HG02623 (cell line): ENCODE measurements at regions not wholly inside any gene's neighbourhood (a gene's known extent, or its start where the extent isn't known, plus 50 kb on each side); places are given as distances from the start of the nearest gene placed in this dataset.

Experiments
- ATAC-seq: cut with Tn5 transposase; IDR thresholded peaks from one replicate; pipeline ENCODE4 v1.9.1; 2021; ENCODE audit warnings: moderate library complexity; ENCODE audit not compliant: unreplicated experiment

DNA sequence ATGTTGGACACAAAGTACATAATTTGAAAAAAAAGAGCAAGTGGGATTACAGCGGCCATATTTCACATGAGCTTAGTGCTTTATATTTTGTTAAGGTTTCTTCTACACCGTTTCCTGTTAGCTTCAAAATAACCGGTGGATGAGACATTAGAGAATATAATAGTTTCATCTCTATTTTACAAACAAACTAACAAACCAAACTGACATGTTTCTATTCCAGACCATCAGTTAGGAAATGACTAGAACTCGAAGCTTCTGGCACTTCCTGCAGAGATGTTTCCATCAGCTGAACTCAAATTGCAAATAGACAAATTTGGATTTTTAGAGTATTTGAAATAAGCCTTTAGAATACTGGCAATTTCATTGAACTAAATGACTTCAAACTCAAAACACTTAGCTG, 86.5 kb downstream of the MTRR start:
- no peak for ATAC-seq

GRCh38 chr5:7957329-7957728, 88.4 kb downstream of the MTRR start:
- no peak for ATAC-seq

- ATAC-seq, result no peak
These were observed 91.2 kb downstream of the MTRR start for GRCh38 chr5:7960142-7960541.

DNA sequence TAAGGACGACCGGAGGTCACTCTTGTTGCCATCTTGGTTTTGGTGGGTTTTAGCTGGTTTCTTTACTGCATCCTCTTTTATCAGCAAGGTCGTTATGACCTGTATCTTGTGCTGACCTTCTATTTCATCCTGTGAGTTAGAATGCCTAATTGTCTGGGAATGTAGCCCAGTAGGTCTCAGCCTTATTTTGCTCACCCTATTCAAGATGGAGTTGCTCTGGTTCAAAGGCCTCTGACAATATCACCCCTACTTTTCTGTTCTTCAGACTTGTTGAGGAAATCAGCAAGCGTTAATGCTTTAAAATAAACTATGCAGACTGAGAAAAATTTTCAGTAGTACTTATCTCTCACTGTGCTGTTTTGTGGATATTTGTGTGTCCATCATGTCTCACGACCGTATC, 92.6 kb downstream of the MTRR start:
- ATAC-seq, result no peak

GRCh38 chr5:7970816-7971215, 101.9 kb downstream of the MTRR start:
- peak; percentile 76 for ATAC-seq

DNA sequence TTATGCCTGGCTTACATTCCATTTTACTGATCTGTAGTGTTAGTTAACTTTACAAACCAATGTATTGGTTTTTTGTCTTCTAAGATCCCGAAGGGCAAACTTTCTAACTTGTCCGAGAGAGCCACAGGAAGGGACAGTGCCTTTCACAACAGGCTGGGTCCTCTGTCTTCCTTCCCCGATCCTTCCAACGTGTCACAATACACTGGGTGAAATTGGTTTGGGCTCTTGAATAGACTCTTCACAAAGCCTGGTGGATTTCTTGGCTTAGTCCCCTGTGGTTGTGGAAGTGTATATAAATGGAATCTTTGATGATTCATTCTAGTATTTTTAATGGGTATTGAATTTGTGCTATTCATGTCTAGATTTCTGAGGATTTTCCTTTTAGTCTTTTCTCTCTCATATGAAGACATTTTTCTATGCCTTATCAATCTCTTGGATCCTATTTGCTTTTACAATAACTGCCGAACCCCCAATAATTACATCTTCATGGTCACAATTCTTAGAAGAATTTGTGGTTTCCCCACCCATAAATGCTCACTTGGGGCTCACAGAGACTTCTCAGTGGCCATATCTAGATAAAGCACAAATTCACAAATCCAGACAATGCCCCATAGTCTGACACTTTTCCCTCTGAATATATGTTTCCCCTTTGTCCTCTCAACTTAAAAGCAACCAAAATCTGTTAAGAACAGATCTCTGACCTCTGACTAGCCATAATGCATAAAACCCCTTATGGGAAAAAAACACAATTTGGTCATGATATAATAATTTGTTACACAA, 107.7 kb downstream of the MTRR start:
- no peak for ATAC-seq

GRCh38 chr5:7978114-7978513, 109.2 kb downstream of the MTRR start:
- no peak for ATAC-seq

- no peak for ATAC-seq
These were observed 110.0 kb downstream of the MTRR start for GRCh38 chr5:7978991-7979390.

DNA sequence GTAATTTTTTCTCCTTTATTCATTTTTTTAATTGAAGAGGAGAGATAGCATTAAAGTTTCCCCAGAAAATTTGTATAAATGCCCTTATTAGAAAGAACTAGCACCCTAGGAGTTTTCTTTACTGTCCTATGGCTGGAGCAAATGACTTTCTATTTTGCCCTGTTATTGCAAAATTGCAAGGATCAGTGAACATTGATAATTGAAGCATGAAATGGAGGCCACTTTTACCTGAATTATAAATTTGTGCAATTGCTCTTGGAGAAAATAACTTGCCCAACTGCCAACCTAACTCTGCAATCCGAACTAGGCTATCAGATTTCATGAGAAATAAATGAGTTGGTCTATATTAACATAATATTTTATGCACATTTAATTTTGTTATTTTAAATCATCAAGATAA, 111.9 kb downstream of the MTRR start:
- no peak for ATAC-seq

- ATAC-seq, result no peak
These were observed 114.5 kb downstream of the MTRR start for GRCh38 chr5:7983433-7983832.

DNA sequence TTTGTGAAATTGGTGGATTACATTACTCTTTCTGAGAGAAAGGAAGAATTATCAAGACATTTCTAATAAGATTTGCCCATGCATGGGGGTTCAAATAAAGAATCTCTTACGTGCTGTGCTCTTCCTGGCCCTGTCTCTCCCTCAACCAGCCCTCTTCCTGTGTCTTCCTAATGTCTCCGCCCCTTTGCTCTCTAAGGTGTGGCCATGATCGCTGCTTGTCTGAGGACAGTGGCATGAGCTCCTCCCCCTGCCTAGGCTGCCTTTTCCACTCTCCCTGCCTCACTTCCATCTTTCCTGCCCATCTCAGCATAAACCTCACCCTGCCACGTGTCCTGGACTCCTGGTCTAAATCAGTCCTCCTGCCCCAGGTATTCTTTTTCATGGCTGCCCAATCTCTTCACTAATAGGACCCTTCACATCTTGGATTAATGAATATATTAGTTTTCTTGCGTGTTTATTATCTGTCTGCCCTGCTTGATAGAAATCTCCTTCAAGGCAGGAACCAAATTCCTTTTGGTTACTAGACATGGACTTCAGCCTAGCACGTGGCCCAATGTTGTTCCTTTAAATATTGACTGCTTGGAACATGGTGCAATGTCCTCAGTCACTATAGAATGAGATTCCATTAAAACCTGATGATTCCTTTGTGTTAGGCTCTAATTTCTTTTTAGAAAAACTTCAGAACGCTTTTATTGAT, 122.3 kb downstream of the MTRR start:
- no peak for ATAC-seq

DNA sequence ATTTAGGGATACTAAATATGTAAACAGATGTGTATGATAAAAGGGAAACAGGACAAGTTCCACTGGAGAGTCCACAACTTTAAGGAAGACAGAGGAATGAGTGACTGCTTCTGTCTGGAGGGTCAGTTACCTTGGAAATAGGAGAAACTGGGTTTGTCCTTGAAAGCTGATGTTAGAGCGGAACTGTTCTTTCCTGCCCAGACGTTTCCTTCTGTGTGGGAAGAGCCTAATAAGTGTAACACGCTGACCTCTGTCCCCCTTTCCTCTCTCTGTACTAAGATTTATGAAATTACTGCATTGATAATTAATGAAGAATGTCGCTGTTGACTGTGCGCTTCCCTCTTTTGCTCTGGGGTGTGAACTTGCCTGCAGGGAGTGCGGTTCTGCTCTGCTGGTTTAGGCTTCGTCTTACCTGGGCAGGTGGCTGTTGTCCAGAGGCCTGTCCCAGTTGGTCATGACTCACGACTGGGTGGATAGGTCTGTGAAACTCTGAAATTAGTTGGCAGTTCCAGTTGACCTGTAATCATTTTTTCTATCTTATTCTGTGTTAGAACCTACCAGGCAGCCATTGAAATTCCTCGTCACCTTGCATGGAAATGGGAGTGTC, 126.8 kb downstream of the MTRR start:
- no peak for ATAC-seq

DNA sequence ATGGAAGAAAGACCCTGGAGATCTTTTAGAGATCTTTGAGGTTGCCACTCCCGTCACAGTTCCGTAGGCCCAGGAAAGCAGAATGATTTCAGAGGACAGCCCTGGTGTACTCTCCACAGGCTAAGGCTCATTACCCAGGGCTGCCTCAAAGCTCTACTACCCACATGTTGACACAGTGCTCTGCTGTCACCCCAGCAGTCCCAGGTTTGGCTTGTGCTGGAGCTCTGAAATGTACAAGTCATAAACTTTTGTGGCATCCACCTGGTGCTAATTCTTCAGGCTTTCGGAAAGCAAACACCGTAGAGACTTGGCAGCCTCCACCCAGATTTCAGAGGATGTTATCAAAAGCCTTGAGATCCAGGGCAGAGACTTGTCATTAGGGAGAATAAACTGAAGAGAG, 136.5 kb downstream of the MTRR start:
- no peak for ATAC-seq

DNA sequence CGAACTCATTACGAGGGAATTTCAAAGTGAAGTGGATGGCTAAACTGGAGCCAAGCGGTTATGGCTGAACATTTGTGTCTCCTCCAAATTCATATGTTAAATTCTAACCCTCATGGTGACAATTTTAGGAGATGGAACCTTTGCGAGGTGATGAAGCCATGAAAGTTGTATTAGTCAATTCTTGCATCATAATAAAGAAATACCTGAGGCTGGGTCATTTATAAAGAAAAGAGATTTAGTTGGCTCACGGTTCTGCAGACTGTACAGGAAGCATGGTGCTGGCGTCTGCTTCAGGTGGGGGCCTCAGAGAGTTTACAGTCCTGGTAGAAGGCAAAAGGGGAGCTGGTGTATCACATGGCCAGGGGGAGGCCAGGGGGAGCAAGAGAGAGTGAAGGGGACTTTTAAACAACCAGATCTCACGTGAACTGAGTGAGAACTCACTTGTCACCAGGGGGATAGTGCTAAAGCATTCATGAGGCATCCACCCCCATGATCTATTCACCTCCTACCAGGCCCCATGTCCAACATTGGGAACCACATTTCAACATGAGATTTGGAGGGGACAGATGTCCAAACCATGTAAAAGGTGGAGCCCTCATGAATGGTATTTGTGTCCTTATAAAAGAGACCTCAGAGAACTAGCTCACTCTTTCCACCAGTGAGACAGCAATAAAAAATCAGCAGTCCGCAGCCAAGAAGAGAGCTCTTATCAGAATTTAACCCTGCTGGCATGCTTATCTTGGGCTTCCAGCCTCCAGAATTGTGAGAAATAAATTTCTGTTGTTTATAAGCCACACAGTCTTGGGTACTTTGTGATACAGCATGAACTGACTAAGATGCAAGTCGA, 143.4 kb downstream of the MTRR start:
- no peak for ATAC-seq

- ATAC-seq, result no peak
These were observed 145.2 kb downstream of the MTRR start for GRCh38 chr5:8013948-8014710.

- ATAC-seq, result no peak
These were observed 150.8 kb downstream of the MTRR start for GRCh38 chr5:8019719-8020218.

- ATAC-seq, result no peak
These were observed 152.0 kb downstream of the MTRR start for GRCh38 chr5:8020861-8021514.

GRCh38 chr5:8028243-8028642, 159.3 kb downstream of the MTRR start:
- no peak for ATAC-seq

- no peak for ATAC-seq
These were observed 164.3 kb downstream of the MTRR start for GRCh38 chr5:8033261-8033660.

DNA sequence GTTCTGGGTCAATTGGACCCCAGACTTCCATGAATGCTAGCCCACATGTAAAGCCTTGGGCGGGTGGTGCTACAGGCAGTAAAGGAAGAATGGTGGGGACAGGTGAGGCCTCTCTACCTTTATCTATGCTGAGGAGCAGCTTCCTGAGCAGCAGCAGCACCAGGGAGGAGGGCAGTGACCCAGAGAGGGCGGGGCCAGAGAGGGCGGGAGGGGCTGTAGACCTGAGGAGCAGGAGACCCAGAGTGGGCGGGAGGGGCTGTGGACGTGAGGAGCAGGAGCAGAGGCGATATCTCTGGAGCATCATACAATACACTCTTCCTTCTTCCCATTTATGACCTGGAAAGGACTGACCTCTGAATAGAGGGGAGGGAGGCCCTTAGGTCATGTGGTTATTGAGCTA, 165.9 kb downstream of the MTRR start:
- no peak for ATAC-seq
